ENCODE measurements at regions not wholly inside any gene's neighbourhood (a gene's known extent, or its start where the extent isn't known, plus 50 kb on each side); places are given as distances from the start of the nearest gene placed in this dataset.

DNA sequence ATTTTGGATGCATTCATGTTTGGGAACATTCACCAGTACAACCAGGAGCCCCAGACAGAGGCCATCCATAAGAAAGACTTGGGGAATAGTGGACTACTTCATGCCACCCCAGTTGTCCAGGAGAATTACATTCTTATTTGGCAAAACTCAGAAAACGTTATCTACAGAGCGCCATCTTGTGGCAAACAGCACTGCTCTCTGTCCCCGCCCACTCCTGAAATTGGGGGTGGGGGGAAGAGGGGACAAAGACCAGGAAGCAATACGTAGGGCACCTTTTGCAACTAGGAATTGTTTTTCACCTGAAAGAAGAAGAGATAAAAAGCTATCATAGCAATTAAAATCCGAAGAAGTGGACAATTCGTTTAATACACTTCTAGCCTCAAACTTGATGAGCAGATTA, 134.6 kb upstream of the MGMT start:
- H3K4me3 ChIP-seq (replicated peaks in 1 of 3; ENCODE audit: insufficient read depth in 1 of 3, low read depth in 2 of 3, low read length in 3 of 3): no peak overlapping the region
- ChIA-PET POLR2A (no interaction called here), CTCF (ENCODE audit: low intra/inter-chr PET ratio, low total read pairs) (no interaction called here)
- ATAC-seq: no peak
- H4K20me1 ChIP-seq (ENCODE audit: insufficient read depth, low read length): no peaks in the 10 kb centered on the region
- intact Hi-C loops (cut with micrococcal nuclease; ENCODE audit: unreplicated experiment) (no loop called here), in situ Hi-C loops (cut with HindIII; ENCODE audit: extremely low pct_ligation_motif_present, low pct_unique_long_range_greater_than_20kb) (no loop called here)
- no peak overlapping the region for H3K9ac ChIP-seq (ENCODE audit: insufficient read depth, low read depth, low read length)
- DNase-seq (ENCODE audit: low spot score): no peak
- H3K27ac ChIP-seq (ENCODE audit: extremely low read length, insufficient read depth, low read length): no peak overlapping the region
- no peaks in the 10 kb centered on the region for H3K36me3 ChIP-seq (replicated peaks in 1 of 2; ENCODE audit: control insufficient read depth in 1 of 2, insufficient read depth in 2 of 2, low read length in 2 of 2)
- BruUV-seq (replicated peaks): no TSS peak
- H3K4me1 ChIP-seq (ENCODE audit: insufficient read depth, low read length): no peaks in the 10 kb centered on the region
- TF ChIP-seq ZNF382 (CRISPR knock-in tag; IDR thresholded peaks at IDR 0.05; ENCODE audit: borderline replicate concordance) (no peak), SIN3B (IDR thresholded peaks at IDR 0.05; ENCODE audit: low read length) (no peak), CREBL2 (CRISPR knock-in tag; IDR thresholded peaks at IDR 0.05; ENCODE audit: borderline replicate concordance) (no peak), RFXAP (CRISPR knock-in tag; IDR thresholded peaks at IDR 0.05; ENCODE audit: borderline replicate concordance) (no peak)
- TF ChIP-seq, protein P1, sequence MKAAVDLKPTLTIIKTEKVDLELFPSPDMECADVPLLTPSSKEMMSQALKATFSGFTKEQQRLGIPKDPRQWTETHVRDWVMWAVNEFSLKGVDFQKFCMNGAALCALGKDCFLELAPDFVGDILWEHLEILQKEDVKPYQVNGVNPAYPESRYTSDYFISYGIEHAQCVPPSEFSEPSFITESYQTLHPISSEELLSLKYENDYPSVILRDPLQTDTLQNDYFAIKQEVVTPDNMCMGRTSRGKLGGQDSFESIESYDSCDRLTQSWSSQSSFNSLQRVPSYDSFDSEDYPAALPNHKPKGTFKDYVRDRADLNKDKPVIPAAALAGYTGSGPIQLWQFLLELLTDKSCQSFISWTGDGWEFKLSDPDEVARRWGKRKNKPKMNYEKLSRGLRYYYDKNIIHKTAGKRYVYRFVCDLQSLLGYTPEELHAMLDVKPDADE (CRISPR knock-in tag; IDR thresholded peaks at IDR 0.05): no peak
- H3K9me3 ChIP-seq (ENCODE audit: low read length): no peaks in the 10 kb centered on the region
- peaks cover 0 to 11% of the 10 kb centered on the region in 2 experiments; a peak in 2 of 5 replicates for H3K27me3 ChIP-seq (ENCODE audit: control insufficient read depth in 1 of 2, insufficient read depth in 2 of 2, low read length in 2 of 2)
- H3K79me2 ChIP-seq (ENCODE audit: insufficient read depth, low read length): no peaks in the 10 kb centered on the region
- no peak overlapping the region for H3K4me2 ChIP-seq (ENCODE audit: low read depth, low read length)
- no peak overlapping the region for H2AFZ ChIP-seq (ENCODE audit: low read length)
- no peak for FAIRE-seq
- 17% methylated on average over 6 of the region's 6 CpGs for WGBS (ENCODE audit: low lambda C conversion rate)

DNA sequence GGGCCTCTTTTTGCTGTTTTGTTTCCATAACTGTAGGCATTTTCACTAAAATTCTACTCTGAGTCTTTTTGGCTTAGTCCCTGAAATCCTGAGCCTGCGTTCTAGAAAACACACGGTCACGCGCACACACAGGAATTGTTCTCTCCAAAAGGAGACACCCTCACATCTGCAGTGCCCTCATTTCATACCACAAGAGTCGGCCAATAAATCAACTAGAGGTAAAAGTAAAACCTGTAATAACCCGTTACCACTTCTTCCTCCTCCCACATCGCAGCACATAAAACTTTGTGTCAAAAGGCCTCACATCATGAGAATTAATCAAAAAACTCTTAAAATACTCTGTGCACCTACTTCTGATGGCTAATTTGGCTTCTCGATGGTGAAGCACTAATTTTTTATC, 133.3 kb upstream of the MGMT start:
- BruUV-seq (replicated peaks): no TSS peak
- Histone ChIP-seq H3K79me2 (ENCODE audit: insufficient read depth, low read length) (no peaks in the 10 kb centered on the region), H3K27me3 (ENCODE audit: control insufficient read depth in 1 of 2, insufficient read depth in 2 of 2, low read length in 2 of 2) (peaks cover 0 to 11% of the 10 kb centered on the region in 2 experiments; a peak in 2 of 5 replicates), H3K4me2 (ENCODE audit: low read depth, low read length) (no peak overlapping the region), H3K4me3 (replicated peaks in 1 of 3; ENCODE audit: insufficient read depth in 1 of 3, low read depth in 2 of 3, low read length in 3 of 3) (no peak overlapping the region), H3K4me1 (ENCODE audit: insufficient read depth, low read length) (no peaks in the 10 kb centered on the region), H3K27ac (ENCODE audit: extremely low read length, insufficient read depth, low read length) (no peak overlapping the region), H3K36me3 (replicated peaks in 1 of 2; ENCODE audit: control insufficient read depth in 1 of 2, insufficient read depth in 2 of 2, low read length in 2 of 2) (no peaks in the 10 kb centered on the region), H2AFZ (ENCODE audit: low read length) (no peak overlapping the region), H4K20me1 (ENCODE audit: insufficient read depth, low read length) (no peaks in the 10 kb centered on the region), H3K9me3 (ENCODE audit: low read length) (no peaks in the 10 kb centered on the region), H3K9ac (ENCODE audit: insufficient read depth, low read depth, low read length) (no peak overlapping the region)
- no peak for DNase-seq (ENCODE audit: low spot score)
- intact Hi-C loops (cut with micrococcal nuclease; ENCODE audit: unreplicated experiment): no loop called here
- ChIA-PET CTCF (ENCODE audit: low intra/inter-chr PET ratio, low total read pairs) (no interaction called here), POLR2A (no interaction called here)
- WGBS (ENCODE audit: low lambda C conversion rate): 55% methylated on average over 8 of the region's 8 CpGs
- TF ChIP-seq SIN3B (IDR thresholded peaks at IDR 0.05; ENCODE audit: low read length) (no peak), MXD4 (CRISPR knock-in tag; IDR thresholded peaks at IDR 0.05) (no peak), ZBTB37 (CRISPR knock-in tag; IDR thresholded peaks at IDR 0.05) (no peak), KMT2B (CRISPR knock-in tag; IDR thresholded peaks at IDR 0.05) (no peak), NCOA1 (CRISPR knock-in tag; IDR thresholded peaks at IDR 0.05) (no peak)
- in situ Hi-C loops (cut with HindIII; ENCODE audit: extremely low pct_ligation_motif_present, low pct_unique_long_range_greater_than_20kb): no loop called here
- ATAC-seq: no peak
- no peak for FAIRE-seq

Data from HepG2 (cell line).